Upper lobe of left lung (tissue), 4 donors: ENCODE measurements at regions not wholly inside any gene's neighbourhood (a gene's known extent, or its start where the extent isn't known, plus 50 kb on each side); places are given as distances from the start of the nearest gene placed in this dataset.

Source experiments
- CTCF ChIP-seq, 6 experiments: fragments of 450-650 bp in 4 of 6; fragments of 200-600 bp in 2 of 6; sonication (generic) in 2 of 6; IDR thresholded peaks; one replicate each; pipeline ENCODE4 v1.5.1; 2016 to 2019; ENCODE audit warnings: antibody characterized with exemption in 6 of 6
- EP300 ChIP-seq, 4 donors: sonication (generic); formaldehyde crosslinking; IDR thresholded peaks; one replicate each; pipeline ENCODE4 v1.5.1; 2017; ENCODE audit warnings: antibody characterized with exemption in 4 of 4, control low read depth in 2 of 4
- POLR2AphosphoS5 ChIP-seq, 2 donors: sonication (generic); formaldehyde crosslinking; IDR thresholded peaks; one replicate each; pipeline ENCODE4 v1.5.1; 2017; ENCODE audit warnings: antibody characterized with exemption in 2 of 2

- TF ChIP-seq EP300 (IDR thresholded peaks at IDR 0.05) (no peak), CTCF (IDR thresholded peaks at IDR 0.05) (no peak), POLR2AphosphoS5 (IDR thresholded peaks at IDR 0.05) (no peak)
Measured at GRCh38 chr7:121510858-121511482, 114.9 kb upstream of the FAM3C start.
